Heart left ventricle (tissue), 13 donors: ENCODE measurements at regions not wholly inside any gene's neighbourhood (a gene's known extent, or its start where the extent isn't known, plus 50 kb on each side); places are given as distances from the start of the nearest gene placed in this dataset.

Experiments
- CTCF ChIP-seq, 12 donors: fragments of 200-600 bp; sonication (generic) in 4 of 12; IDR thresholded peaks; one replicate each; pipeline versions ENCODE4 v1.5.0 to v1.8.0; 2018 to 2022; ENCODE audit warnings: antibody characterized with exemption in 12 of 12, mild to moderate bottlenecking in 5 of 12
- POLR2A ChIP-seq, 2 donors: fragments of 450-650 bp; IDR thresholded peaks; one replicate each; pipeline ENCODE4 v1.6.1; 2017; ENCODE audit warnings: antibody characterized with exemption in 2 of 2, mild to moderate bottlenecking in 2 of 2, moderate library complexity in 2 of 2
- donor health status: ischemic (EF 13 %, LVEDD 7.1; RV severe dilation, severe dysfunction).
- donor health status: DM: no; HTN: yes; CAD: no.
- donor health status: DM: no; HTN: no; CAD: no.
- donor health status: ischemic (EF 25% LVEDD 6.9; RV normal size, moderate dysfunction).
- donor health status: ischemic (EF 25% LVEDD 5.7; RV mildly dilated, moderate dysfunction).
- donor health status: ischemic (EF 35%, LVEDD 5.7; RV mildly dilated, moderate dysfunction).
- donor health status: nonischemic (EF 11% LVEDD 7.7; RV severe dilation, severe dysfunction).
- donor health status: DM: yes; HTN: yes; CAD: no.
- donor health status: PGD.
- donor health status: ischemic (EF 29% LVEDD 5.4; RV normal size, mild dysfunction).
- donor health status: nonischemic (EF 23%, LVEDD 6.1; RV moderate dilation, normal function).

- no peak for TF ChIP-seq POLR2A (IDR thresholded peaks at IDR 0.05)
- TF ChIP-seq CTCF (IDR thresholded peaks at IDR 0.05), result no peak
Measured at GRCh38 chr11:128244871-128245270, 342.5 kb downstream of the ETS1 start.
